ENCODE measurements at regions not wholly inside any gene's neighbourhood (a gene's known extent, or its start where the extent isn't known, plus 50 kb on each side); places are given as distances from the start of the nearest gene placed in this dataset.

DNA sequence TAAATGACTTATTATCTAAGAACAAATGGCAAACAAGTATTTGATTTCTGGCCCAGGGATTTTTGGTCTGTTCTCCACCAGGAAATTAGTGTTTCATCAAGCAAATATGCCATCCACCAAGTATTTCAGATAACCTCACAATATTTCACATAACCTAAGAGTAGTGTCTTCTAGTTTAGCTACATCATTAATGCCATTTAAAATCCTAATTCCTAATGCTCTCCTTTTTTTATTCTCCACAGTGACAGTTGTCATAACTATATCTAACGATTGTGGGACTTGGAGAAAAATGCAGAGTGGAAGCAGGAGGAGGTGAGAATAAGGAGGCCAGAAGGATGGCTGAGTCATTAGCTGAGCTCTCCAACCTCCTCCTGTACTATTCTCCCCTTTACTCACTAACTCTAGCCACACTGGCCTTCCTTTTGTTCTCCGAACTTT, 58.5 kb upstream of the CTLA4 start:
- TF ChIP-seq, protein P1, sequence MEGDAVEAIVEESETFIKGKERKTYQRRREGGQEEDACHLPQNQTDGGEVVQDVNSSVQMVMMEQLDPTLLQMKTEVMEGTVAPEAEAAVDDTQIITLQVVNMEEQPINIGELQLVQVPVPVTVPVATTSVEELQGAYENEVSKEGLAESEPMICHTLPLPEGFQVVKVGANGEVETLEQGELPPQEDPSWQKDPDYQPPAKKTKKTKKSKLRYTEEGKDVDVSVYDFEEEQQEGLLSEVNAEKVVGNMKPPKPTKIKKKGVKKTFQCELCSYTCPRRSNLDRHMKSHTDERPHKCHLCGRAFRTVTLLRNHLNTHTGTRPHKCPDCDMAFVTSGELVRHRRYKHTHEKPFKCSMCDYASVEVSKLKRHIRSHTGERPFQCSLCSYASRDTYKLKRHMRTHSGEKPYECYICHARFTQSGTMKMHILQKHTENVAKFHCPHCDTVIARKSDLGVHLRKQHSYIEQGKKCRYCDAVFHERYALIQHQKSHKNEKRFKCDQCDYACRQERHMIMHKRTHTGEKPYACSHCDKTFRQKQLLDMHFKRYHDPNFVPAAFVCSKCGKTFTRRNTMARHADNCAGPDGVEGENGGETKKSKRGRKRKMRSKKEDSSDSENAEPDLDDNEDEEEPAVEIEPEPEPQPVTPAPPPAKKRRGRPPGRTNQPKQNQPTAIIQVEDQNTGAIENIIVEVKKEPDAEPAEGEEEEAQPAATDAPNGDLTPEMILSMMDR (IDR thresholded peaks at IDR 0.05): no peak
- TF ChIP-seq POLR2A (IDR thresholded peaks at IDR 0.05): no peak

All from uterus (tissue), 2 donors.